Right renal pelvis (tissue), 4 donors: ENCODE measurements at regions not wholly inside any gene's neighbourhood (a gene's known extent, or its start where the extent isn't known, plus 50 kb on each side); places are given as distances from the start of the nearest gene placed in this dataset.
A peak's percentile ranks its signal among the peaks of the same experiment; 100 is the strongest.
"Not testable (repeated sequence)": the region's sequence is repeated elsewhere in the genome, so short reads cannot be mapped to it uniquely, and the experiment has no call there.

Experiments
- DNase-seq, 4 donors: peaks; one replicate each; pipeline ENCODE4 v3.0.0-alpha.2; 2013; ENCODE audit warnings: low read depth in 4 of 4, low spot score in 3 of 4, missing footprints in 1 of 4

GRCh38 chr3:158026236-158026635 lies 80.0 kb downstream of the SHOX2 start:
- no peak for DNase-seq

- not testable (repeated sequence) for DNase-seq
These were observed 86.3 kb downstream of the SHOX2 start for GRCh38 chr3:158019897-158020296.

- DNase-seq = no peak
These were observed 87.8 kb downstream of the SHOX2 start for GRCh38 chr3:158018462-158018861.

DNA sequence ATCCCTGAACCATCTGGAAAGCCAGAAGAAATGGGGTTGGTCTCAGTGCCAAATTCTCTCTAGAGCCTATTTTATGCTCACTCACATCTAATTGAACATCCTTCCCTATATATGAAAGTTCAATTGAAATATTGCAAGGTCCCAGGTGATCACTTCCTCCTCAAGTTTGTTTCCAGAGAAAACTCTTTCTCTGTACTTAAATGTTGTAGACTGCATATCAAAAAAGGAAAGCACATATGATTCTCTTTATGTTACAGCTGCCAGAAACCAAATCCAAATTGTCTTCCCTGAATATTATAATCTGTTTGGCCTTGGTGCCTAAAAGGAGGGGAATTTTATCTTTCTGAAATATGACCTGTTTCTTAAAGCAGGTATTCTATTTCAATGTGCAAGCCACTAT lies 93.3 kb downstream of the SHOX2 start:
- no peak for DNase-seq

DNA sequence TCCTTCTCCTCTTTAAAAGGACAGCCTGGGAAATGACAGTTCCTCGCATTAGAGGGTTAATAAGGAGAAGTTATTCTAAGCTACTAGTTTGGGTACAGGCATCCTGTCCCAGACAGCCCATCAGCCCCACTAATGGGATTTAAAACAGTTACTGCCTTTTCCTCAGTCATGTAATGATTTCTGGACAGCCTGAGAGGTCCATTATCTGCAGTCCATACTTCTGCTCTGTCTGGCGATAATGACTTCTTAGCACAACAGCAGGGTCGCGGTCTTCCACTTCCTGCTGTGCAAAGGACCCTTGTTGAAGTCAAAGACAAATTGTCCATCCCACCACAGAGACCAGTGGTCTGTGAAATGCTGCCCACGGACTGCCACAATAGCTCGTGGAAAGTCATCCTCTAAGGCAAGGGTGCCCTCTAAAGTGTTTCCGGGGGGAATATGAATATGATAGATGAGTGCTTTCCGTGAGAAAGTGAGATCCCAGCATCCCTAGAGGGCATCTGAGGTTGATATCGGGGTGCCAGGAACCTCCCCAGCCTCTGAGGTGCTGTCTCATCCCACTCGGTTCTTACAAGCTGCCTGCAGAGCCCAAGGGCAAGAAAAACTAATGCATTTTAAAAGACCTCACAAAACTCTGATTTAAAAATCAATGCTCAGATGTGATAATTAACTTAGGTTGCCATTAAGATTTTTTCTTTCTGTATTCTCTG lies 100.7 kb downstream of the SHOX2 start:
- no peak for DNase-seq

DNA sequence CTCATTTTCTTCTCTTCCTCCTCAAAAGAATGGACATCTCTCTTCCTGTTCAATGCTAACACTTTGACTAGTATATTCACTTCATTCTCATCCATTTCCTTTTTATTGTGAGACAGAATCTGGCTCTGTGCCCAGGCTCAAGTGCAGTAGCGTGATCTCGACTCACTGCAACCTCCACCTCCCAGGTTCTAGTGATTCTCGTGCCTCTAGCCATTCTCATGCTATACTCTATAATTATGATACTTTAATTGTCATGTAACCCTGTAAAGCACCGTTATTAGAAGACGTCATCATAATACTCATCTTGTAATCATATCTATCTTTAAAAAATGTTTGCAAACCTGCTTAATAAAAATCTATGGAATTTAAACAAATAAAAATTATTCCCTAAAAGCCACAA lies 107.0 kb downstream of the SHOX2 start:
- DNase-seq = no peak

GRCh38 chr3:157982359-157982758 lies 123.9 kb downstream of the SHOX2 start:
- no peak for DNase-seq

- no peak for DNase-seq
These were observed 124.4 kb downstream of the SHOX2 start for GRCh38 chr3:157981819-157982218.

DNA sequence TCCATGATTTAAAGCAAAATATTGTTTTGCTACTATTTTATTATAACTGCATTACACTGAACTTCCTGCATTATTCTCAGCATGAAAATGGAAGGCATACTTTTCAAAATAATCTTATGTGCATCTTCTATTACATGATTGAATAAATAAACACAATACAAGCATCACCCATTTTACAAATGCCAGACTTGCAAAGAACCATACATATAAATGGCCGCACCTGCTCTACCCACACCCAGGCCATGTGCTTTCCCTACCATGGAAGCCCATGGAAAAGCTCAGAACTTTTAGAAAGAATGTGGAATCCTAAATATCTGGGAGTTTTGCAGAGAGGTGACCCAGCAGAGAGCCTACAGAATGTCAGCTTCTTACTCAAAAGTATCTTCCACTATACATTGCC lies 127.2 kb downstream of the SHOX2 start:
- no peak for DNase-seq

GRCh38 chr3:157961665-157962064 lies 144.6 kb downstream of the SHOX2 start:
- DNase-seq = no peak

GRCh38 chr3:157958457-157958856 lies 147.8 kb downstream of the SHOX2 start:
- DNase-seq = peak; percentile 3 to 53 (median 27)

GRCh38 chr3:157956850-157957249 lies 149.4 kb downstream of the SHOX2 start:
- DNase-seq = no peak

GRCh38 chr3:157956176-157956575 lies 150.0 kb downstream of the SHOX2 start:
- no peak for DNase-seq

GRCh38 chr3:157953565-157953964 lies 152.7 kb downstream of the SHOX2 start:
- DNase-seq = no peak

- no peak for DNase-seq
These were observed 157.4 kb downstream of the SHOX2 start for GRCh38 chr3:157948605-157949383.

- no peak for DNase-seq
These were observed 167.1 kb downstream of the SHOX2 start for GRCh38 chr3:157939166-157939565.

DNA sequence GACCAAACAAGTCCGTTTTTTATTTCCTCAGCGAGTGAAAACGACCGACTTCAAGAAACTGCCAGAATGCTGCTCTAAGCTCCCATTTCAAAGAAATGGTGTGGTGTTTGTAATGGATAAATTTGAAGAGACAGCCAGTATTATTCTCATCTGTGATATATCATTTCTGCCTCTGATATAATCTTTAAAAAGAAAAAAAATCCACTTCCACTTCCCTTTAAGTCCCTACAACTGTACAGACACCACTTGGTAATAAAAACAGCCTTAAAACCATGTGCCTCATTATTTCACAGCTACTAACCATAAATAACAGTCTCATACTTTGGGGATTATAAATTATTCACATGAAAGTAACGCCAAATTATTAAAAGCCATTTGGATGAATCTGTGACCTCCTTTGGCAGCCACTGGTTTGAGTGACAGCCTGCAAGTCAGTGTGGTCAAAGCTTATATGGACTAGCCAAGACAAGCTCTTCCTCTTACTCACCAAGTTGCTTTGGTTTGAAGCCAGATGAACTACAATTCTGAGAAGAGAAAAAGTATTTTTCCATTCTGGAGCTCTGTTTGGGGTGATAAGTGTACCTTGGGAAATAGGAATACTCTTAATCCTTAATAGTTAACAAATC lies 168.0 kb downstream of the SHOX2 start:
- no peak for DNase-seq

GRCh38 chr3:157931517-157931916 lies 174.7 kb downstream of the SHOX2 start:
- DNase-seq = no peak

- no peak for DNase-seq
These were observed 176.0 kb downstream of the SHOX2 start for GRCh38 chr3:157930000-157930780.

- no peak for DNase-seq
These were observed 179.4 kb downstream of the SHOX2 start for GRCh38 chr3:157926822-157927221.

GRCh38 chr3:157922614-157923013 lies 183.6 kb downstream of the SHOX2 start:
- no peak for DNase-seq
